ENCODE measurements at regions not wholly inside any gene's neighbourhood (a gene's known extent, or its start where the extent isn't known, plus 50 kb on each side); places are given as distances from the start of the nearest gene placed in this dataset.

DNA sequence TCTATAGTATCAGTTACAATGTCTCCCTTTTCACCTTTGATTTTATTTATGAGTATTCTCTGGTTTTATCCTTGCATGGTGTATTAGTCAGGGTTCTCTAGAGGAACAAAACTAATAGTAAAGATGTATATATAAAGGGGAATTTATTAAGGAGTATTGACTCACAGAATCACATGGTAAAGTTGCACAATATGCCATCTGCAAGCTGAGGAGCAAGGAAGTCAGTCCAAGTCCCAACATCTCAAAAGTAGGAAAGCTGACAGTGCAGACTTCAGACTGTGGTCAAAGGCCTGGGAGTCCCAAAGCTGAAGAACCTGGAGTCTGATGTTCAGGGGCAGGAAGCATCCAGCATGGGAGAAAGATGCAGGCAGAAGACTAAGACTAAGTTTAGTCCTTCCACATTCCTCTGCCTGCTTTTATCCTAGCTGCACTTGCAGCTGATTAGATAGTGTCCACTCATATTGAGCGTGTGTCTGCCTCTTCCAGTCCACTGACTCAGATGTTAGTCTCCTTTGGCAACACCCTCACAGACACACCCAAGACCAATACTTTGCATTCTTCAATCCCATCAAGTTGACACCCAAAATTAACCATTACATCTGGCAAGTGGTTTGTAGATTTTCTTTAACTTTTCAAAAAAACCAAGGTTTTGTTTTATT is 308.0 kb upstream of the LMO3 start:
- TF ChIP-seq POLR2AphosphoS5 (IDR thresholded peaks at IDR 0.05; ENCODE audit: low read depth, low read length) (no peak), TAF1 (IDR thresholded peaks at IDR 0.05; ENCODE audit: low read depth, low read length) (no peak)
